ENCODE measurements at regions not wholly inside any gene's neighbourhood (a gene's known extent, or its start where the extent isn't known, plus 50 kb on each side); places are given as distances from the start of the nearest gene placed in this dataset.

DNA sequence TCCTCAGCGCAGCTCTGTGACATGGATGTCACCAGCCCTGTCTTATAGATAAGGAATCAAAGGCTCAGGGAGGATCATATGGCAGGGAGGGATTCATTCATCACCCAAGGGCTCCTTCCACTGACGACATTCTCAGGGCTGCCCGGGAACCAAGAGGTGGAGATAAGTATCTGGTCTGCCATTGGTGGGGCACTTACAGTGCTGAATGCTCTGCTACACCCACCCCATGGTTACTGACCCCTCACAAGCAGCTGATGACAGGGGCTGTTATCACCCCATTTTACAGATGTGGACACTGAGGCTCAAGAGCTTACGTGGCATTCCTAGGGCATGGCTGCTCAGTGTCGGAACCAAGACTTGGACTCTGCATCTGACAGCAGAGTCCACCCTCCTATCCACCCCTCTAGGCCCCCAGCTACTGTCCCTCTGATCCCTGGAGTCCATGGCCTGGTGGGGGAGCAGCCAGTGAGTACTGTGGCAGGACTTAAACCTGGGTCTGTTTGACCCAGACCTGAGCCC lies 155.1 kb downstream of the PTPRU start:
- 34% methylated on average over 5 of the region's 5 CpGs for WGBS

More for the DNA sequence above, 155.1 kb downstream of the PTPRU start:
- Histone ChIP-seq H3K4me3 (ENCODE audit: low read depth in 1 of 3, low read length in 3 of 3) (no peak overlapping the region), H3K36me3 (ENCODE audit: control insufficient read depth in 4 of 4, insufficient read depth in 3 of 4, low read depth in 1 of 4, low read length in 3 of 4) (no peaks in the 10 kb centered on the region), H3K9me3 (ENCODE audit: control insufficient read depth in 4 of 4, low read length in 3 of 4) (no peaks in the 10 kb centered on the region), H3K27ac (ENCODE audit: low read depth in 1 of 2, low read length in 2 of 2) (no peak overlapping the region), H3K9ac (ENCODE audit: low read depth in 1 of 2, low read length in 2 of 2) (no peak overlapping the region), H3K4me1 (ENCODE audit: control insufficient read depth in 4 of 4, insufficient read depth in 4 of 4, low read length in 3 of 4) (no peaks in the 10 kb centered on the region), H3K27me3 (ENCODE audit: control insufficient read depth in 4 of 4, insufficient read depth in 4 of 4, low read length in 3 of 4) (peaks cover 0 to 7% (median 3%) of the 10 kb centered on the region in 4 donors)
- DNase-seq (ENCODE audit: low spot score): peak; percentile 16
- no peak for TF ChIP-seq FOXA2 (IDR thresholded peaks at IDR 0.05)
- TF ChIP-seq MAX (IDR thresholded peaks at IDR 0.05): no peak
- no peak for TF ChIP-seq YY1 (IDR thresholded peaks at IDR 0.05)
- TF ChIP-seq SP1 (IDR thresholded peaks at IDR 0.05): no peak
- TF ChIP-seq RAD21 (IDR thresholded peaks at IDR 0.05): no peak
- TF ChIP-seq HNF4G (IDR thresholded peaks at IDR 0.05): no peak
- TF ChIP-seq, protein P1, sequence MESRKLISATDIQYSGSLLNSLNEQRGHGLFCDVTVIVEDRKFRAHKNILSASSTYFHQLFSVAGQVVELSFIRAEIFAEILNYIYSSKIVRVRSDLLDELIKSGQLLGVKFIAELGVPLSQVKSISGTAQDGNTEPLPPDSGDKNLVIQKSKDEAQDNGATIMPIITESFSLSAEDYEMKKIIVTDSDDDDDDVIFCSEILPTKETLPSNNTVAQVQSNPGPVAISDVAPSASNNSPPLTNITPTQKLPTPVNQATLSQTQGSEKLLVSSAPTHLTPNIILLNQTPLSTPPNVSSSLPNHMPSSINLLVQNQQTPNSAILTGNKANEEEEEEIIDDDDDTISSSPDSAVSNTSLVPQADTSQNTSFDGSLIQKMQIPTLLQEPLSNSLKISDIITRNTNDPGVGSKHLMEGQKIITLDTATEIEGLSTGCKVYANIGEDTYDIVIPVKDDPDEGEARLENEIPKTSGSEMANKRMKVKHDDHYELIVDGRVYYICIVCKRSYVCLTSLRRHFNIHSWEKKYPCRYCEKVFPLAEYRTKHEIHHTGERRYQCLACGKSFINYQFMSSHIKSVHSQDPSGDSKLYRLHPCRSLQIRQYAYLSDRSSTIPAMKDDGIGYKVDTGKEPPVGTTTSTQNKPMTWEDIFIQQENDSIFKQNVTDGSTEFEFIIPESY (IDR thresholded peaks at IDR 0.05): no peak
- no peak for TF ChIP-seq NR2F2 (IDR thresholded peaks at IDR 0.05)
- TF ChIP-seq TAF1 (conservative IDR thresholded peaks at IDR 0.05): no peak
- no peak for TF ChIP-seq CTCF (IDR thresholded peaks at IDR 0.05; ENCODE audit: low read depth, low read length, missing input control)
- TF ChIP-seq RXRA (IDR thresholded peaks at IDR 0.05): no peak
- no peak for TF ChIP-seq HNF4A (conservative IDR thresholded peaks at IDR 0.05)
- no peak for TF ChIP-seq ATF3 (IDR thresholded peaks at IDR 0.05)
- no peak for TF ChIP-seq EGR1 (IDR thresholded peaks at IDR 0.05; ENCODE audit: low read depth in 2 of 2)
- no peak for TF ChIP-seq REST (IDR thresholded peaks at IDR 0.05)
- TF ChIP-seq GABPA (IDR thresholded peaks at IDR 0.05 in 1 of 2, conservative IDR thresholded peaks at IDR 0.05 in 1 of 2): no peak
- TF ChIP-seq FOXA1 (IDR thresholded peaks at IDR 0.05): no peak
- TF ChIP-seq JUND (IDR thresholded peaks at IDR 0.05): no peak
